Left ventricle myocardium inferior (tissue), 1 donor: ENCODE measurements at regions not wholly inside any gene's neighbourhood (a gene's known extent, or its start where the extent isn't known, plus 50 kb on each side); places are given as distances from the start of the nearest gene placed in this dataset.

Experiments
- DNase-seq: peaks from one replicate; pipeline ENCODE4 v3.0.0-alpha.2; 2020
- H3K27ac ChIP-seq: fragments of 200-600 bp; replicated peaks from 2 replicates; pipeline ENCODE4 v1.8.0; 2021
- H3K27me3 ChIP-seq: fragments of 200-600 bp; 2 replicates; pipeline ENCODE4 v1.8.0; 2021; ENCODE audit warnings: low read depth
- H3K36me3 ChIP-seq: fragments of 200-600 bp; 2 replicates; pipeline ENCODE4 v1.8.0; 2021
- H3K4me1 ChIP-seq: fragments of 200-600 bp; 2 replicates; pipeline ENCODE4 v1.8.0; 2021
- H3K4me3 ChIP-seq: fragments of 200-600 bp; 2 replicates; pipeline ENCODE4 v1.8.0; 2021; ENCODE audit warnings: mild to moderate bottlenecking, moderate library complexity
- H3K9me3 ChIP-seq: fragments of 200-600 bp; replicated peaks from 2 replicates; pipeline ENCODE4 v1.8.0; 2021
- CTCF ChIP-seq: fragments of 200-600 bp; IDR thresholded peaks from 2 replicates; pipeline ENCODE4 v1.8.0; 2021; ENCODE audit warnings: antibody characterized with exemption, mild to moderate bottlenecking, borderline replicate concordance
- intact Hi-C: fragments of 100-400 bp; cut with micrococcal nuclease; formaldehyde crosslinking; loops from one replicate; pipeline ENCODE4 v1.11.0; 2022
- donor health status: DM: no; HTN: yes; CAD: no; lungs with severe emphysema.

DNA sequence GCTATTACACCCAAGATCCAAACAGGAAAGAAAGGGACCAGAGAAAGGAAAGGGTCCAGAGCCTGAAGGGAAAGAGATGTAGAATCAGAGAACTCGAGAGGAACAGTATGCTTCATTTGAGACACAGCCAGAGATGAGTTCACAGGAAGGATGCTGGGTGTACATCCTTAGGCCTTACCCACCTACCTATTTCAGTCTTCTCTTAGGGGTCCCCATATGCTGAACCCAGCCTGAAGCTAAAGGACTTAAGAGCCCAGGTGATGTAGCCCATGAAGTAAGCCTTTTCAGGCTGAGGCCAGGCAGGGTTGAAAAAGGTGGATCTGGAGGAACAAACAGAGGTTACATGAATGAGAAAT is 338.0 kb upstream of the KCNH8 start:
- no peak overlapping the region for H3K4me3 ChIP-seq
- H3K4me1 ChIP-seq = no peaks in the 10 kb centered on the region
- no peak overlapping the region for H3K27ac ChIP-seq
- no peaks in the 10 kb centered on the region for H3K9me3 ChIP-seq
- H3K27me3 ChIP-seq = no peaks in the 10 kb centered on the region
- intact Hi-C loops = no loop called here
- no peak for TF ChIP-seq CTCF
- H3K36me3 ChIP-seq = no peaks in the 10 kb centered on the region
- no peak for DNase-seq

- Histone ChIP-seq H3K36me3 (no peaks in the 10 kb centered on the region), H3K27ac (no peak overlapping the region), H3K9me3 (no peaks in the 10 kb centered on the region), H3K27me3 (no peaks in the 10 kb centered on the region), H3K4me1 (no peaks in the 10 kb centered on the region), H3K4me3 (no peak overlapping the region)
- no peak for TF ChIP-seq CTCF
- intact Hi-C loops = no loop called here
- DNase-seq = no peak
Measured at GRCh38 chr3:18809640-18810305, 338.5 kb upstream of the KCNH8 start.

GRCh38 chr3:18808429-18808828 is 339.9 kb upstream of the KCNH8 start:
- Histone ChIP-seq H3K9me3 (no peaks in the 10 kb centered on the region), H3K36me3 (no peaks in the 10 kb centered on the region), H3K27me3 (no peaks in the 10 kb centered on the region), H3K27ac (no peak overlapping the region), H3K4me1 (no peaks in the 10 kb centered on the region), H3K4me3 (no peak overlapping the region)
- intact Hi-C loops = no loop called here
- no peak for TF ChIP-seq CTCF
- DNase-seq = no peak

- H3K27ac ChIP-seq = no peak overlapping the region
- no peaks in the 10 kb centered on the region for H3K27me3 ChIP-seq
- no peaks in the 10 kb centered on the region for H3K4me1 ChIP-seq
- no peaks in the 10 kb centered on the region for H3K36me3 ChIP-seq
- intact Hi-C loops = no loop called here
- no peak overlapping the region for H3K4me3 ChIP-seq
- no peaks in the 10 kb centered on the region for H3K9me3 ChIP-seq
- no peak for DNase-seq
- no peak for TF ChIP-seq CTCF
Measured at GRCh38 chr3:18807593-18807992, 340.7 kb upstream of the KCNH8 start.

- no peak for DNase-seq
- Histone ChIP-seq H3K27me3 (no peaks in the 10 kb centered on the region), H3K27ac (no peak overlapping the region), H3K36me3 (no peaks in the 10 kb centered on the region), H3K9me3 (no peaks in the 10 kb centered on the region), H3K4me1 (no peaks in the 10 kb centered on the region), H3K4me3 (no peak overlapping the region)
- TF ChIP-seq CTCF = no peak
- intact Hi-C loops = no loop called here
Measured at GRCh38 chr3:18806633-18807032, 341.7 kb upstream of the KCNH8 start.
